Osteoblast (primary cell): ENCODE measurements at regions not wholly inside any gene's neighbourhood (a gene's known extent, or its start where the extent isn't known, plus 50 kb on each side); places are given as distances from the start of the nearest gene placed in this dataset.

ENCODE experiments used
- DNase-seq: peaks from one replicate; pipeline ENCODE4 v3.0.0; 2011; ENCODE audit warnings: low spot score, mixed read lengths; ENCODE audit not compliant: insufficient read length; ENCODE audit errors: missing footprints
- H2AFZ ChIP-seq: 2 replicates; pipeline ENCODE4 v1.6.0; 2011; ENCODE audit warnings: mild to moderate bottlenecking, low read length
- H3K27ac ChIP-seq: 2 replicates; pipeline ENCODE4 v1.5.1; 2011; ENCODE audit warnings: mild to moderate bottlenecking, low read depth, low read length, moderate library complexity
- H3K27me3 ChIP-seq: 2 replicates; pipeline ENCODE4 v1.6.0; 2012; ENCODE audit warnings: mild to moderate bottlenecking, control low read depth, inconsistent platforms, low read length, moderate library complexity; ENCODE audit not compliant: insufficient read depth
- H3K36me3 ChIP-seq: 2 replicates; pipeline ENCODE4 v1.5.1; 2011; ENCODE audit warnings: mild to moderate bottlenecking, low read length, control low read depth, moderate library complexity; ENCODE audit not compliant: insufficient read depth
- H3K4me1 ChIP-seq: 2 replicates; pipeline ENCODE4 v1.5.1; 2011; ENCODE audit warnings: mild to moderate bottlenecking, low read length, control low read depth, moderate library complexity; ENCODE audit not compliant: insufficient read depth
- H3K4me2 ChIP-seq: 2 replicates; pipeline ENCODE4 v1.6.0; 2011; ENCODE audit warnings: mild to moderate bottlenecking, low read length; ENCODE audit not compliant: insufficient read depth
- H3K4me3 ChIP-seq: fragments of 200-600 bp; sonication (generic); 3 replicates; pipeline ENCODE4 v1.5.1; 2012; ENCODE audit warnings: mild to moderate bottlenecking, low read length, inconsistent platforms; ENCODE audit not compliant: insufficient read depth
- H3K79me2 ChIP-seq: 2 replicates; pipeline ENCODE4 v1.6.0; 2012; ENCODE audit warnings: mild to moderate bottlenecking, low read length, control low read depth, inconsistent platforms; ENCODE audit not compliant: insufficient read depth
- H3K9me3 ChIP-seq: 2 replicates; pipeline ENCODE4 v1.5.1; 2011; ENCODE audit warnings: low read depth, low read length, control low read depth
- H4K20me1 ChIP-seq: 2 replicates; pipeline ENCODE4 v1.6.0; 2012; ENCODE audit warnings: mild to moderate bottlenecking, low read length, control low read depth; ENCODE audit not compliant: insufficient read depth
- CTCF ChIP-seq: IDR thresholded peaks from 2 replicates; pipeline ENCODE4 v1.5.1; 2011; ENCODE audit warnings: mild to moderate bottlenecking, low read depth, low read length, moderate library complexity; ENCODE audit errors: extremely low read depth

- no peak for DNase-seq
- no peaks in the 10 kb centered on the region for H3K36me3 ChIP-seq
- H3K4me1 ChIP-seq: peaks cover 3% of the 10 kb centered on the region
- no peaks in the 10 kb centered on the region for H3K27me3 ChIP-seq
- no peak overlapping the region for H3K4me3 ChIP-seq
- no peak overlapping the region for H2AFZ ChIP-seq
- no peaks in the 10 kb centered on the region for H3K79me2 ChIP-seq
- H3K4me2 ChIP-seq: no peak overlapping the region
- no peak overlapping the region for H3K27ac ChIP-seq
- no peaks in the 10 kb centered on the region for H4K20me1 ChIP-seq
- no peak for TF ChIP-seq CTCF
- H3K9me3 ChIP-seq: no peaks in the 10 kb centered on the region
These were observed 89.6 kb upstream of the IVNS1ABP start for GRCh38 chr1:185406691-185407009.

- H3K4me1 ChIP-seq: peaks cover 4% of the 10 kb centered on the region
- H3K27ac ChIP-seq: no peak overlapping the region
- no peaks in the 10 kb centered on the region for H3K27me3 ChIP-seq
- TF ChIP-seq CTCF: no peak
- H2AFZ ChIP-seq: no peak overlapping the region
- H3K9me3 ChIP-seq: no peaks in the 10 kb centered on the region
- no peak overlapping the region for H3K4me3 ChIP-seq
- H3K79me2 ChIP-seq: no peaks in the 10 kb centered on the region
- H3K36me3 ChIP-seq: no peaks in the 10 kb centered on the region
- no peak overlapping the region for H3K4me2 ChIP-seq
- no peak for DNase-seq
- H4K20me1 ChIP-seq: no peaks in the 10 kb centered on the region
These were observed 89.1 kb upstream of the IVNS1ABP start for GRCh38 chr1:185406006-185406690.

GRCh38 chr1:185404907-185405568, 88.0 kb upstream of the IVNS1ABP start:
- Histone ChIP-seq H3K36me3 (no peaks in the 10 kb centered on the region), H3K4me1 (peaks cover 15% of the 10 kb centered on the region), H3K79me2 (no peaks in the 10 kb centered on the region), H3K4me3 (peak overlapping the region; percentile 66), H3K9me3 (no peaks in the 10 kb centered on the region), H4K20me1 (no peaks in the 10 kb centered on the region), H3K27ac (no peak overlapping the region), H3K27me3 (no peaks in the 10 kb centered on the region), H2AFZ (peak overlapping the region; percentile 97), H3K4me2 (peak overlapping the region; percentile 88)
- DNase-seq: no peak
- TF ChIP-seq CTCF: no peak

GRCh38 chr1:185404291-185404690, 87.2 kb upstream of the IVNS1ABP start:
- Histone ChIP-seq H3K4me3 (peak overlapping the region; percentile 66), H2AFZ (peak overlapping the region; percentile 97)
- DNase-seq: peak; percentile 87

More at GRCh38 chr1:185404291-185404690, 87.2 kb upstream of the IVNS1ABP start:
- Histone ChIP-seq H3K36me3 (no peaks in the 10 kb centered on the region), H3K27ac (peak overlapping the region; percentile 55), H3K27me3 (no peaks in the 10 kb centered on the region), H3K4me2 (peak overlapping the region; percentile 88), H3K9me3 (no peaks in the 10 kb centered on the region), H3K4me1 (peaks cover 20% of the 10 kb centered on the region), H3K79me2 (no peaks in the 10 kb centered on the region), H4K20me1 (no peaks in the 10 kb centered on the region)
- TF ChIP-seq CTCF: no peak
